ENCODE measurements at regions not wholly inside any gene's neighbourhood (a gene's known extent, or its start where the extent isn't known, plus 50 kb on each side); places are given as distances from the start of the nearest gene placed in this dataset.

DNA sequence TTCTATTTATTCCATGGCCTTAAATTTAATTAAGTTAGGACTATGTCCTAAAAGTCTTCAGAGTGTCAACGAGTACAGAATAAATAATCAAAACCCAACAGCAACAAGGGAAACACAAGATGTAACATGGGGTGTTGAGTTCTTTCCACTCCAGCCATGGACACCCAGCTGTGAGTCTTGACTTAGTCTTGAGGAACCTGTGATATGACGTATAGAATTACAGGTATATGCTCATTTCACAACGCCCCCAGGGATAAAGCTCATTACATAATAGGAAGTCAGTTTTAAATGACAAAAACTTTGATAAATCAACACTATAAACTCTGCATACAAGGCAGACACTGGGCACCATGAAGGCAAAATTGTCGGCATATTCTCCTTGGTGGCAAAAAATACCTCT is 200.0 kb upstream of the CASK start:
- 90% methylated on average over 2 of the region's 4 CpGs for WGBS (ENCODE audit: insufficient coverage)
- DNase-seq: no peak
- Histone ChIP-seq H3K4me3 (ENCODE audit: control insufficient read depth in 1 of 7, extremely low read depth in 1 of 7, insufficient read depth in 4 of 7, low read depth in 2 of 7, low read length in 6 of 7) (no peak overlapping the region), H3K27ac (ENCODE audit: insufficient read depth in 1 of 2, low read depth in 1 of 2, low read length in 2 of 2, poor library complexity in 1 of 2, severe bottlenecking in 2 of 2) (no peak overlapping the region), H3K27me3 (replicated peaks in 2 of 5; ENCODE audit: control insufficient read depth in 4 of 5, insufficient read depth in 5 of 5, low read length in 4 of 5) (peaks cover 0 to 7% (median 0%) of the 10 kb centered on the region in 5 experiments), H3K9me3 (ENCODE audit: control extremely low read depth in 1 of 5, control insufficient read depth in 4 of 5, insufficient read depth in 2 of 5, low read depth in 1 of 5, low read length in 4 of 5) (no peaks in the 10 kb centered on the region), H3K4me1 (ENCODE audit: control extremely low read depth in 1 of 4, control insufficient read depth in 4 of 4, insufficient read depth in 4 of 4, low read length in 3 of 4) (no peaks in the 10 kb centered on the region), H3K36me3 (ENCODE audit: control insufficient read depth in 4 of 4, insufficient read depth in 4 of 4, low read length in 3 of 4) (no peaks in the 10 kb centered on the region)
- POLR2A ChIA-PET: no interaction called here
- CTCF ChIA-PET: no interaction called here

DNA sequence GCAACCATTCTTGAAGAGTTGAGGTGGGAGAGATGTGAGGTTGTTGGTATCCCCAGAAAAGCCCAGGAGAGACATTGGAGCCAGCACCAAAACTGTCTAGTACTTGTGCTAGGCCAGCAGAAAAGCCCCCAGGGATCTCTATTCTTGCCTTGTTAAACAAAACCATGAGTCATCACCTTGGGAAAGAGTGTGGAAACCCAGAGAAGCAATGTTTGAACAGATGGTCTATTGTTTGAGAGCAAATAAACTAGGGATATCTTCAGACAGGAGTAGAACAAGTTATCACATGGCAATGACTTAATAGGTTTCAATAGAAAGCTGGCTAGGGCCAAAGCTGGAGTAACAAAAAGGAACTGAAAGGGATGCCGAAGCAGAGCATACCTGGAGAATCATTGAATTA is 195.7 kb upstream of the CASK start:
- no peaks in the 10 kb centered on the region for H3K4me1 ChIP-seq (ENCODE audit: control extremely low read depth in 1 of 4, control insufficient read depth in 4 of 4, insufficient read depth in 4 of 4, low read length in 3 of 4)
- DNase-seq: no peak
- no peaks in the 10 kb centered on the region for H3K36me3 ChIP-seq (ENCODE audit: control insufficient read depth in 4 of 4, insufficient read depth in 4 of 4, low read length in 3 of 4)
- no peaks in the 10 kb centered on the region for H3K9me3 ChIP-seq (ENCODE audit: control extremely low read depth in 1 of 5, control insufficient read depth in 4 of 5, insufficient read depth in 2 of 5, low read depth in 1 of 5, low read length in 4 of 5)
- H3K4me3 ChIP-seq (ENCODE audit: control insufficient read depth in 1 of 7, extremely low read depth in 1 of 7, insufficient read depth in 4 of 7, low read depth in 2 of 7, low read length in 6 of 7): no peak overlapping the region
- H3K27ac ChIP-seq (ENCODE audit: insufficient read depth in 1 of 2, low read depth in 1 of 2, low read length in 2 of 2, poor library complexity in 1 of 2, severe bottlenecking in 2 of 2): no peak overlapping the region
- H3K27me3 ChIP-seq (replicated peaks in 2 of 5; ENCODE audit: control insufficient read depth in 4 of 5, insufficient read depth in 5 of 5, low read length in 4 of 5): peaks cover 0 to 5% (median 0%) of the 10 kb centered on the region in 5 experiments
- POLR2A ChIA-PET: no interaction called here
- no CpG with 5 or more reads among the region's 1 CpG for WGBS (ENCODE audit: insufficient coverage)
- CTCF ChIA-PET: no interaction called here

DNA sequence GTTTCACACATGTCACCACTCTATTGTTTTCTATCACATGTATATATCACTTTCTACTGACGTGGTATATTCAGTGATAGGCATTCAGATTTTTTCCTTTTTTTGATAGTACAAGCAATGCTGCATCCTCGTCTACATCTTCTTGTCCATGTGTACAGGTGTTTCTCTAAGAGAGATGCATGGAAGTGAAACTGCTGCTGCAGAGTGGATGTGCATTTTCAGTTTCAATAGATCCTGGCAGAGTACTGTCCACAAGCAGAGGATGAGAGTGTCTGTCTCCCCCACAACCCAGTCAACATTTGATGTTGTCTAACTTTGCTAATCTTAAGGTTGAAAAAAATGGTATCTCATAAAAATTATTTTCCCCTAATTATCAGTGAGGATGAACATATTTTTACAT is 194.0 kb upstream of the CASK start:
- ChIA-PET POLR2A (no interaction called here), CTCF (no interaction called here)
- Histone ChIP-seq H3K9me3 (ENCODE audit: control extremely low read depth in 1 of 5, control insufficient read depth in 4 of 5, insufficient read depth in 2 of 5, low read depth in 1 of 5, low read length in 4 of 5) (no peaks in the 10 kb centered on the region), H3K27me3 (replicated peaks in 2 of 5; ENCODE audit: control insufficient read depth in 4 of 5, insufficient read depth in 5 of 5, low read length in 4 of 5) (peaks cover 0 to 10% (median 0%) of the 10 kb centered on the region in 5 experiments), H3K4me1 (ENCODE audit: control extremely low read depth in 1 of 4, control insufficient read depth in 4 of 4, insufficient read depth in 4 of 4, low read length in 3 of 4) (no peaks in the 10 kb centered on the region), H3K4me3 (ENCODE audit: control insufficient read depth in 1 of 7, extremely low read depth in 1 of 7, insufficient read depth in 4 of 7, low read depth in 2 of 7, low read length in 6 of 7) (no peak overlapping the region), H3K36me3 (ENCODE audit: control insufficient read depth in 4 of 4, insufficient read depth in 4 of 4, low read length in 3 of 4) (no peaks in the 10 kb centered on the region), H3K27ac (ENCODE audit: insufficient read depth in 1 of 2, low read depth in 1 of 2, low read length in 2 of 2, poor library complexity in 1 of 2, severe bottlenecking in 2 of 2) (no peak overlapping the region)
- no peak for DNase-seq
- WGBS (ENCODE audit: insufficient coverage): 60% methylated on average over 1 of the region's 2 CpGs

DNA sequence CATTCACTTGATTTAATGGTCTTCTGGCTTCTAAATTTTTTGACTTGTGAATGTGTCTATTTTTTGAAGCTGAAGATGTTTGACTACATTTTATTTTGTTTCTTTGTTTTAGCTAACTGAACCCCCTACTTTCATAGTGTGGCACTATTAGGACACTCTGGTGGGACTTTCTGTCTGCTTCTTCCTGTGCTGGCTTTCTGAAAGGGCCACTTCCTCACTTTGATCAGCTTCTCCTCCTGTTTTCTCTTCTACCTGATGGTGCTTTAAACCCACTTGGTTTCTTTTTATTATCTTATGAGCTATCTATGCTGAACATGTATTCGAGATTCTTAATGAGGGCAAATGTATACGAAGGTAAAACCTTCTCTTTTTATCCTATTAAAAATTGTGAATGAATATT is 186.1 kb upstream of the CASK start:
- ChIA-PET CTCF (no interaction called here), POLR2A (no interaction called here)
- Histone ChIP-seq H3K36me3 (ENCODE audit: control insufficient read depth in 4 of 4, insufficient read depth in 4 of 4, low read length in 3 of 4) (no peaks in the 10 kb centered on the region), H3K9me3 (ENCODE audit: control extremely low read depth in 1 of 5, control insufficient read depth in 4 of 5, insufficient read depth in 2 of 5, low read depth in 1 of 5, low read length in 4 of 5) (no peaks in the 10 kb centered on the region), H3K27ac (ENCODE audit: insufficient read depth in 1 of 2, low read depth in 1 of 2, low read length in 2 of 2, poor library complexity in 1 of 2, severe bottlenecking in 2 of 2) (no peak overlapping the region), H3K4me3 (ENCODE audit: control insufficient read depth in 1 of 7, extremely low read depth in 1 of 7, insufficient read depth in 4 of 7, low read depth in 2 of 7, low read length in 6 of 7) (no peak overlapping the region), H3K4me1 (ENCODE audit: control extremely low read depth in 1 of 4, control insufficient read depth in 4 of 4, insufficient read depth in 4 of 4, low read length in 3 of 4) (no peaks in the 10 kb centered on the region), H3K27me3 (replicated peaks in 2 of 5; ENCODE audit: control insufficient read depth in 4 of 5, insufficient read depth in 5 of 5, low read length in 4 of 5) (peaks cover 0 to 7% (median 0%) of the 10 kb centered on the region in 5 experiments)
- no CpG with 5 or more reads among the region's 2 CpGs for WGBS (ENCODE audit: insufficient coverage)
- DNase-seq: no peak

DNA sequence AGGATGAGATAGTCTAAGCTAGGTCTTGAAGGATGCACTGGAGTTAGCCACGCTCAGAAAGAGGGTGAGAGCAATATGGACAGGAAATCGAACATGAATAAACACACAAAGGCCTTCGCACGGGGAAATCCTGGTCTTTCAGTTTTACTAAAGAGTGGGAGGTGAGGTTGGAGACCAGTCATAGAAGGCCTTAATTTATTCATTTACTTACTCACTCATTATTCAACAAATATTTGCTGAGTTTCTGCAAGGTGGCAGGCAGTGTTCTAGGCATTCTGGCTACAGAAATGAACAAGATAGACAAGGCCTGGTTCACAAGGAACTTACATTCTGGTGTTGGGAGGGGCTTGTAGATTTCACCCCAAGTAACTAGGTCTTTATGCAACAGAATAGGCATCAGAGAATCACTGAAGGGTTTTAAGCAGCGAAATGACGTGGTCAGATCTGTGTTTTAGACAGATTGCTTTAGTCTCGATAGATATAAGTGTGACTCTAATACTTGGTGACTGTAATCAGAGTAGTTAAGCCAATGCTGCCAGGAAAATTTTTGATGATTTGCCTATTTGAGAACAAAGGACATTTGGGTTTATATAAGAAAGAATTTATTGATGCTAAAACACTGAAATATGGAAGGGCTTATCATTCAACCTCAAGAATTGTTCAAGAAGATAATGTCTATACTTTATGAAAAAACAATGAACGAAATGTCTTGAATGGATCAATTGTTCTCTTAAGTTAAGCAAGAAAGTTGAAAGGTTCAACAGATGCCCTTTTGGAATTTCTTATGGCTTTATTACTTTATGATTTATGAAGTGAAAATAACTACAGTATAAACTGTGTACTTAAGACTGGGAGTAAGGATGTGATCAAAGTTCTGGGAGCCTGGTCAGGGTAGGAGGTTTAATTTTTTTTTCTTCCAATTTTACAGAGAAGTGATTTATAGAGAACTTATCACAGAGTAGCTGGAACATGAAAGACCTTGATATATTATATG is 184.4 kb upstream of the CASK start:
- ChIA-PET POLR2A (no interaction called here), CTCF (no interaction called here)
- peaks cover 0 to 3% (median 0%) of the 10 kb centered on the region in 5 experiments for H3K27me3 ChIP-seq (replicated peaks in 2 of 5; ENCODE audit: control insufficient read depth in 4 of 5, insufficient read depth in 5 of 5, low read length in 4 of 5)
- no peaks in the 10 kb centered on the region for H3K4me1 ChIP-seq (ENCODE audit: control extremely low read depth in 1 of 4, control insufficient read depth in 4 of 4, insufficient read depth in 4 of 4, low read length in 3 of 4)
- WGBS (ENCODE audit: insufficient coverage): 89% methylated on average over 7 of the region's 8 CpGs
- no peak overlapping the region for H3K4me3 ChIP-seq (ENCODE audit: control insufficient read depth in 1 of 7, extremely low read depth in 1 of 7, insufficient read depth in 4 of 7, low read depth in 2 of 7, low read length in 6 of 7)
- no peak for DNase-seq
- H3K9me3 ChIP-seq (ENCODE audit: control extremely low read depth in 1 of 5, control insufficient read depth in 4 of 5, insufficient read depth in 2 of 5, low read depth in 1 of 5, low read length in 4 of 5): no peaks in the 10 kb centered on the region
- H3K36me3 ChIP-seq (ENCODE audit: control insufficient read depth in 4 of 4, insufficient read depth in 4 of 4, low read length in 3 of 4): no peaks in the 10 kb centered on the region
- H3K27ac ChIP-seq (ENCODE audit: insufficient read depth in 1 of 2, low read depth in 1 of 2, low read length in 2 of 2, poor library complexity in 1 of 2, severe bottlenecking in 2 of 2): no peak overlapping the region

DNA sequence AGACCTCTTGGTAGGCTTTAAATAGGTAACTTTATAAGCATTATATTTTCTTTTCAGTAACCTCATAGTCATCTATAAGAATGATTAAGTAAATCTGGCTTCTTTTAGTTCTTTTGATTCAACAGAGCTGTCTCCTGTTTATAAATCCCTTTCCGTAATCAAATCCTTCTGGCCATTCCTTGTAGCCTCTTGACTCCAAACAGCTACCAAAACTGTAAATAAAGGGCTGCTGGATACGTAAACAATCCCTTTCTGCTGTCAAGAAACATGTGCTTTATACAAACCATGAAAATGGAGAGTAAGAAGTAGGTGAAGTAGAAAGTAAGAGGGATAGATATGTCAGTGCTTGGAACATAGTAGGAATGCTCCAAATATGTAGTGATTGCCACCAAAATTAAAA is 183.2 kb upstream of the CASK start:
- no peaks in the 10 kb centered on the region for H3K4me1 ChIP-seq (ENCODE audit: control extremely low read depth in 1 of 4, control insufficient read depth in 4 of 4, insufficient read depth in 4 of 4, low read length in 3 of 4)
- no peaks in the 10 kb centered on the region for H3K36me3 ChIP-seq (ENCODE audit: control insufficient read depth in 4 of 4, insufficient read depth in 4 of 4, low read length in 3 of 4)
- H3K4me3 ChIP-seq (ENCODE audit: control insufficient read depth in 1 of 7, extremely low read depth in 1 of 7, insufficient read depth in 4 of 7, low read depth in 2 of 7, low read length in 6 of 7): no peak overlapping the region
- no peak for DNase-seq
- POLR2A ChIA-PET: no interaction called here
- H3K9me3 ChIP-seq (ENCODE audit: control extremely low read depth in 1 of 5, control insufficient read depth in 4 of 5, insufficient read depth in 2 of 5, low read depth in 1 of 5, low read length in 4 of 5): no peaks in the 10 kb centered on the region
- WGBS (ENCODE audit: insufficient coverage): 92% methylated on average over 1 of the region's 2 CpGs
- peaks cover 0 to 3% (median 0%) of the 10 kb centered on the region in 5 experiments for H3K27me3 ChIP-seq (replicated peaks in 2 of 5; ENCODE audit: control insufficient read depth in 4 of 5, insufficient read depth in 5 of 5, low read length in 4 of 5)
- CTCF ChIA-PET: no interaction called here
- H3K27ac ChIP-seq (ENCODE audit: insufficient read depth in 1 of 2, low read depth in 1 of 2, low read length in 2 of 2, poor library complexity in 1 of 2, severe bottlenecking in 2 of 2): no peak overlapping the region

DNA sequence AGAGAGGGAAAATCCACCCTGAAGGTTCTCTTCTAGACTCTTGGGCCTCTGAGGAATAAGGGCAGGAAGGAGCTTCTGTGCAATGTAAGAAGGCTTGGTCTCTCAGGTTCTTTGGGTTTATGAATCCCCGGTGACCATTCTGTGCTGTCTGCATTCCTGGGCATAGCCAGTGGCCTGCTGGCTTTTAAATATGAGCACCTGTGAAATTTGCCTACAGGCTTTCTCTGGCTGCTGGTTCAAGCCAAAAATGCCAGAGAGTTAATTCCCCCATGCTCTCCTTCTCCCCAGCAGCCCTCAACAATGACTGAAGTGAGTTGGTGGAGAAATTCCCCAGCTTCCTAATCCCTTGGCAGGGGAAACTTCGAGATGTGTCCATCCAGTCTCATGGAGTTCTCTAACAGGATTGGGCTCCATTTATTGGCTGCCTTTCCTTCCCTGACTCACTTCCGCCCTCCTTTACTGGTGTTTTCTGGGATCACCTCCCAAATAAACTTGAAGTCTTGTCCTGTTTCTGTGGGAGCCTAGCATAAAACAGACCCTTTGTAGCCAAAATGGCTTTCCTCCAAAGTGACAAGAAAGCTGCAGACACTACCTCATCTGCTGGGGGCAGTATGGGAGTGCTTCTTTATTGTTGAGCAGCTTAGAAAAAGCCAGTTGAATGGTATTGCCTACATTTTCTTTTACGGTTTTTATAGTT is 179.4 kb upstream of the CASK start:
- WGBS (ENCODE audit: insufficient coverage): 88% methylated on average over 3 of the region's 4 CpGs
- Histone ChIP-seq H3K4me3 (ENCODE audit: control insufficient read depth in 1 of 7, extremely low read depth in 1 of 7, insufficient read depth in 4 of 7, low read depth in 2 of 7, low read length in 6 of 7) (no peak overlapping the region), H3K27ac (ENCODE audit: insufficient read depth in 1 of 2, low read depth in 1 of 2, low read length in 2 of 2, poor library complexity in 1 of 2, severe bottlenecking in 2 of 2) (no peak overlapping the region), H3K36me3 (ENCODE audit: control insufficient read depth in 4 of 4, insufficient read depth in 4 of 4, low read length in 3 of 4) (no peaks in the 10 kb centered on the region), H3K4me1 (ENCODE audit: control extremely low read depth in 1 of 4, control insufficient read depth in 4 of 4, insufficient read depth in 4 of 4, low read length in 3 of 4) (no peaks in the 10 kb centered on the region), H3K9me3 (ENCODE audit: control extremely low read depth in 1 of 5, control insufficient read depth in 4 of 5, insufficient read depth in 2 of 5, low read depth in 1 of 5, low read length in 4 of 5) (no peaks in the 10 kb centered on the region), H3K27me3 (replicated peaks in 2 of 5; ENCODE audit: control insufficient read depth in 4 of 5, insufficient read depth in 5 of 5, low read length in 4 of 5) (peaks cover 0 to 11% (median 0%) of the 10 kb centered on the region in 5 experiments)
- ChIA-PET CTCF (no interaction called here), POLR2A (no interaction called here)
- DNase-seq: no peak

Data from common myeloid progenitor, CD34-positive (primary cell).